Upper lobe of left lung (tissue), 4 donors: ENCODE measurements at regions not wholly inside any gene's neighbourhood (a gene's known extent, or its start where the extent isn't known, plus 50 kb on each side); places are given as distances from the start of the nearest gene placed in this dataset.

ENCODE experiments used
- CTCF ChIP-seq, 6 experiments: fragments of 450-650 bp in 4 of 6; fragments of 200-600 bp in 2 of 6; sonication (generic) in 2 of 6; IDR thresholded peaks; one replicate each; pipeline ENCODE4 v1.5.1; 2016 to 2019; ENCODE audit warnings: antibody characterized with exemption in 6 of 6
- EP300 ChIP-seq, 4 donors: sonication (generic); formaldehyde crosslinking; IDR thresholded peaks; one replicate each; pipeline ENCODE4 v1.5.1; 2017; ENCODE audit warnings: antibody characterized with exemption in 4 of 4, control low read depth in 2 of 4
- POLR2A ChIP-seq, 4 donors: fragments of 450-650 bp; IDR thresholded peaks; one replicate each; pipeline ENCODE4 v1.5.1; 2016 to 2017; ENCODE audit warnings: antibody characterized with exemption in 4 of 4, mild to moderate bottlenecking in 2 of 4
- POLR2AphosphoS5 ChIP-seq, 2 donors: sonication (generic); formaldehyde crosslinking; IDR thresholded peaks; one replicate each; pipeline ENCODE4 v1.5.1; 2017; ENCODE audit warnings: antibody characterized with exemption in 2 of 2

GRCh38 chrX:10854594-10854993 lies 234.2 kb upstream of the MID1 start:
- no peak for TF ChIP-seq POLR2A (IDR thresholded peaks at IDR 0.05)
- TF ChIP-seq CTCF (IDR thresholded peaks at IDR 0.05), result no peak
- no peak for TF ChIP-seq POLR2AphosphoS5 (IDR thresholded peaks at IDR 0.05)
- TF ChIP-seq EP300 (IDR thresholded peaks at IDR 0.05), result no peak
